Stimulated activated memory B cell treated with anti-CD40 and anti-IgM and Interleukin-4, amounts not matched to agents 10 μg/mL and 1 μg/mL and 100 μg/mL, for 72 hours (primary cell): ENCODE measurements at regions not wholly inside any gene's neighbourhood (a gene's known extent, or its start where the extent isn't known, plus 50 kb on each side); places are given as distances from the start of the nearest gene placed in this dataset.

ENCODE experiments used
- ATAC-seq: fragments of 150-1000 bp; cut with Tn5 transposase; 2 replicates; pipeline ENCODE4 v1.10.0; 2021
- H3K27ac Mint-ChIP-seq: one replicate; pipeline ENCODE4 v1.8.0; 2022; ENCODE audit warnings: mild to moderate bottlenecking, mixed read lengths
- H3K27me3 Mint-ChIP-seq: one replicate; pipeline ENCODE4 v1.8.0; 2022; ENCODE audit warnings: mixed read lengths
- H3K36me3 Mint-ChIP-seq: one replicate; pipeline ENCODE4 v1.8.0; 2022; ENCODE audit warnings: mixed read lengths
- H3K4me1 Mint-ChIP-seq: one replicate; pipeline ENCODE4 v1.8.0; 2022; ENCODE audit warnings: mixed read lengths
- H3K4me3 Mint-ChIP-seq: one replicate; pipeline ENCODE4 v1.8.0; 2022; ENCODE audit warnings: mild to moderate bottlenecking, moderate library complexity, mixed read lengths
- H3K9me3 Mint-ChIP-seq: one replicate; pipeline ENCODE4 v1.8.0; 2022; ENCODE audit warnings: mixed read lengths

DNA sequence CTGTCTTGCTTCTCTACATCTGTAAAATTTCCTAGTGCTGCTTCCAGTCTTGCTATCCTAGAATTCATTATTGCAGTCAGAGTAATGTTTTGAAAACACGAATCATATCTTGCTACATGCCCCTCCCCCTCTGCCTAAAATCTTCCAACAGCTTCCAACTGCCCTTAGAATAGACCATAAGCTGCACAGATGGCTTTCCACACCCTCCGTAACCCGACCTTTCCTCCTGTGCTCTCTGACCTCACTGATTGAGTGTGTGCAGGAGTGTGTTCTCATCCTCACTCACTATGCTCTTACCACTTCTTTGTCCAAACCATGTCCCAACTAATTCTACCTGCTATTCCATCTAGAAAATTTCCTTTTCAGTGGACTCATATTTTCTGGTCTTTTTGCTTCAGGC, 121.2 kb upstream of the ANKRD1 start:
- Mint-ChIP-seq H3K4me3 (no peak overlapping the region), H3K36me3 (no peaks in the 10 kb centered on the region), H3K27ac (no peak overlapping the region), H3K4me1 (no peaks in the 10 kb centered on the region), H3K9me3 (no peaks in the 10 kb centered on the region), H3K27me3 (no peaks in the 10 kb centered on the region)
- ATAC-seq = no peak

DNA sequence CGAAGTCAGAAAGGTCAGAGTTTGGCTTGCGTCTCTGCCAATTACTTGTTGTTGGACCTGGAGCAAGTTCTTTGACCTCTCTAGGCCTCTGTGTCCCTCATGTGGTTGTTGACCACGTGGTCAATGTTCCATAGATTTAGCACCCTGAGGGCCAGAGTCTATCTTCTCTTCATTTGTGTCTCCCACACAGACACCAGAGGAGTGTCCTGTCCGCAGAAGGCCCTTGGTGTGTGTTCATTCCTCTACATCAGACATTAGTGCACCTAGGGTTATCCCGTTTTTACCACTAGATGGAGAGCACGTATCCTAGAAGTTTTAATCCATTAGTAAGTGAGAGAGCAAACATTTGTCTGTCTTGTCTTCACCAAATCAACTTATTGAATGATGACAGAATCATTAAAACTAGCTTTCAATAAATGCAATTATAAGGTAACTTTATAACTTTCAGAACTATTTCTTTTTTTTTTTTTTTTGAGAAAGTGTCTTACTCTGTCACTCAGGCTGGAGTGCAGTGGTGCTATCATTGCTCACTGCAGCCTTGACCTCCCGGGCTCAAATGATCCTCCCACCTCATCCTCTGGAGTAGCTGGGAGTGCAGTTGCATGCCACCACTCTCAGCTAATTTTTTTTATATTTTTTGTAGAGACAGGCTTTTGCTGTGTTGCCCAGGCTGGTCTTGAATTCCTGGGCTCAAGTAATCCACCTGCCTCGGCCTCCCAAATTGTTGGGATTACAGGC, 122.5 kb upstream of the ANKRD1 start:
- Mint-ChIP-seq H3K4me1 (peaks cover 1% of the 10 kb centered on the region), H3K4me3 (no peak overlapping the region), H3K36me3 (no peaks in the 10 kb centered on the region), H3K9me3 (no peaks in the 10 kb centered on the region), H3K27me3 (no peaks in the 10 kb centered on the region), H3K27ac (no peak overlapping the region)
- ATAC-seq = no peak

DNA sequence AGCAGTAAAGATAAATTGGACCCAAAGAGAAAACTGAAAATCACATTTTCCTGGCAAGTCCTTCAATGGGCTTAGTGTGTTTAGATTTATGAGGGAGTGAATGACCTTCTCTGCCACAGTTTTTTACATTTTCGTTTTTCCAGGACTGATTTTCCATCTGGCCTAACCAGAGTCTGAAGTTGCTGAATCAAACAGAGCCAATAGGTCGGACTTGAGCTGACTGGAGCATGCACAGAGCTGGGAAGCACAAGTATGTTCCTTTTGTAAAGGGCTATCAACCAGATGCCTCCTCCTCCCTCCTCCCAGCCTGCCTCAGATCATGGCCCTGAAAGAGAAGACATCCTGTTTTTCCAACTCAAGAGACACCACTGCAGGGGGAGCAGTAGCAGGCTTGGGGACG, 126.0 kb upstream of the ANKRD1 start:
- Mint-ChIP-seq H3K4me3 (no peak overlapping the region), H3K36me3 (no peaks in the 10 kb centered on the region), H3K27ac (no peak overlapping the region), H3K27me3 (no peaks in the 10 kb centered on the region), H3K9me3 (no peaks in the 10 kb centered on the region), H3K4me1 (peaks cover 6% of the 10 kb centered on the region)
- no peak for ATAC-seq

DNA sequence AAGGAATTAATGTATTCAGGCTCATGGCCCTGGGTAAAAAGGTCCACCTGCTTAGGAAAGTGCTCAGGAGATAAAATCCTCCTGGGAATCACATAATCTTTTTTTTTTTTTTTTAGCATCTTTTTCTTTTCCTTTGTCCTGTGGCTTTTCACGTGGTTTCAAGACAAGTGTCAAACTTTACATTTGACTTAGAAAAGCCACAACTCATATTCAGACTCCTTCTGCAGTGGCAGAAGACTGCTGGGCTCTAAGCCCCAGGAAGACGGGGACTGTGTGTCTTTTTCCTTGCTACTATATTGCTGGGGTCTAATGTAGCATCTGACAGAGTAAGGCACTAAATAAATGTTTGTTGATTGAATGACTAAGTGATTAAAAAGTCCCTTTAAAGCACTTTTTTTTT, 127.5 kb upstream of the ANKRD1 start:
- no peak overlapping the region for H3K27ac Mint-ChIP-seq
- no peak overlapping the region for H3K4me3 Mint-ChIP-seq
- no peak for ATAC-seq

DNA sequence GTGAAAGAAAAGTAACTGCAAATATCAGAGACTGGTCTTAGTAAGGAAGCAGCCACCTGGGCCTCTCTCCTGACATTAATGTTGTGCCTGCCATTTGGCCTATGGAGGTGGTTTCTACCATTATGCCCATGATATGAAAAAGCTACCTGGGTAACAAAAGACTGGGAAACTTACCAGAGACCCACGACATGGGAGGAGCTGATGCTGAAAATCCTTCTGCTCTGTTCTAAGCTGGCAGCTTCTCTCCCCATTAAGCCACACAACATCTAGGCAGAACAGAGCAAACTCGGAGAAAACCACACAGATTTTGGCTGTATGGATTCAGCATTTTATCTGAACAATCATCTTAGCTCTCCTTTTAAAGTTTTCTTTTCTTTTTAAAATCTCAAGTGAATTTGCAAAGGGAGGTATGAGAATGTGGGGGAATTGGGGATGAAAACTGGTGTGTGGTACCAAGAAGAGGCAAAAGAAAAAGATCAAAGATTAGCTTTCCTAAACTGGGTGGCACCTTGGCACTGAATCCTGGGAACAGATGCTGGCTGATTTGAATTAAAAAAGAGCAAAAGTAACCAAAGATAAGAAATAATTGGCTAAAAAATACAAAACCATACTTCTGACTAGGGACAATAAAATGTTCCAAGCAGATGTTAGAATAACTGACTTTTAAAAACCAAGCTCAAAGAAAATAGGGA, 128.6 kb upstream of the ANKRD1 start:
- Mint-ChIP-seq H3K27ac (no peak overlapping the region), H3K4me1 (peaks cover 6% of the 10 kb centered on the region), H3K9me3 (no peaks in the 10 kb centered on the region), H3K27me3 (no peaks in the 10 kb centered on the region), H3K36me3 (no peaks in the 10 kb centered on the region), H3K4me3 (no peak overlapping the region)
- no peak for ATAC-seq

More for the DNA sequence above, 127.5 kb upstream of the ANKRD1 start:
- H3K9me3 Mint-ChIP-seq = no peaks in the 10 kb centered on the region
- H3K4me1 Mint-ChIP-seq = peaks cover 6% of the 10 kb centered on the region
- no peaks in the 10 kb centered on the region for H3K36me3 Mint-ChIP-seq
- H3K27me3 Mint-ChIP-seq = no peaks in the 10 kb centered on the region

DNA sequence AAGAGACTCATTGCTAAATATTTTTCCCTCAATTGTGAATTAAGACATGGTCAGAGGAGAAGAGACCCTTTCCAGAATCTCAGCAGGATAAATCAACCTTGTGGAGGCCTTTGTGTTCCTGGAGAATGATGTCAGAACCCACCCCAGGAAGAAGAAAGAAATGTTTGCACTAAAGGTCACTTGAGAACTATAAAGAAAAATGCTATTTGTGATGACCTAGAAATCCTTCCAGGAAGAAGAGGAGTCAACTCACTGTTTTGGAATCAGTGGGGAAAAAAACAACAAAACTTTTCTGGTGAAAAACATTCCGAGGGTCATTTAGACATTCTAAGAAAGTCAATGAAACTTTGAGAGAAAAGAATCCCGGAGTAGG, 129.1 kb upstream of the ANKRD1 start:
- H3K4me3 Mint-ChIP-seq = no peak overlapping the region
- H3K27me3 Mint-ChIP-seq = no peaks in the 10 kb centered on the region
- peaks cover 6% of the 10 kb centered on the region for H3K4me1 Mint-ChIP-seq
- ATAC-seq = no peak
- no peak overlapping the region for H3K27ac Mint-ChIP-seq
- no peaks in the 10 kb centered on the region for H3K9me3 Mint-ChIP-seq
- no peaks in the 10 kb centered on the region for H3K36me3 Mint-ChIP-seq

DNA sequence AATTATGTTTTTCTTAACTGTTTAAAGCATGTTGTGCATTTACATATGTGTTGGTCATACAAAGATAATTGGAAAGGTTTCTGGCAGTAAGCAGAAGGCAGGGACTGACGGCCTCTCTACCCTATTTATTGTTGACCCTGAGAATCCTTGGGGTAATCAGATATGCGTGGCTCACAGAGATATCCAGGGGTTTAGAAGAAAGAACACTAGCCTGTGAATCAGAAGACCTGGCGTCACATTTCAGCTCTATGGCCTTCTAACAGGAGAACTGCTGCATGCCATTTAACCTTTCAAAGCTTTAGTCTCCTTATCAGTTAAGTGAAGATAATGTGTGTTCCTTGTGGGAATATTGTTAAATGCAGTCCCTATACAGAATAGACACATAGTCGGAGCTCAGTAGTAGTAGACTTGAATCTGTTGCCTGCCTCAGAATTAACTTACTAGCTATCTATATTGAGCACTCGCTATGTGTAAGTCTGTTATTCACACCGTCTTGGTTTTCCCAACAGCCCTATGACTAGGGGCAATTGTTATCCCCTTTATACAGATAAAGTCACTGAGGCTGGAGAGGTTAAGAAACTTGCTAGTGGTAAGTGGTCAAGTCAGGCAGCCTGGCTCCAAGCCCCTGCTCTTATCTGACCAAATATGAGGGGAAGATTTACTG, 129.6 kb upstream of the ANKRD1 start:
- no peaks in the 10 kb centered on the region for H3K27me3 Mint-ChIP-seq
- H3K36me3 Mint-ChIP-seq = no peaks in the 10 kb centered on the region
- H3K4me3 Mint-ChIP-seq = no peak overlapping the region
- H3K4me1 Mint-ChIP-seq = peaks cover 6% of the 10 kb centered on the region
- H3K27ac Mint-ChIP-seq = no peak overlapping the region
- no peak for ATAC-seq
- no peaks in the 10 kb centered on the region for H3K9me3 Mint-ChIP-seq

DNA sequence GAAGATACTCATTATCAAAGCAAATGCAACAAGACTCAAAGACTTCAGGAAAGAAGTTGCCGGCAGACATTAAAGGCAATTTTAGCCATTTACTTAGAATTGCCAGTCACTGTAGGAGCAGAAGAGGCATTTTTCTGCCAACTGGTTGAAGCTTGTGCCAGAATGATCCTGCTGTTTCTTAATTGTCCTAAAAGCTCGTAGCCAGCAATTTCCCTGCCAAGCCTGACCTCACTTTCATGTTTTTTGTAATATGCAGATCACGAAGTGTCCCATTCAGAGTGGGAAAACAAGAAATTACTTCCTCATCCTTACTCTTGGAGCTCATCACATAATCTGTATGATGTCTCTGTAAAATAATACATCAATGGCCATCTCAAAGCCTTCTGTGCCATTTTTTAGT, 130.9 kb upstream of the ANKRD1 start:
- Mint-ChIP-seq H3K27ac (no peak overlapping the region), H3K4me3 (no peak overlapping the region), H3K4me1 (peaks cover 6% of the 10 kb centered on the region), H3K9me3 (no peaks in the 10 kb centered on the region), H3K36me3 (no peaks in the 10 kb centered on the region), H3K27me3 (no peaks in the 10 kb centered on the region)
- ATAC-seq = no peak

DNA sequence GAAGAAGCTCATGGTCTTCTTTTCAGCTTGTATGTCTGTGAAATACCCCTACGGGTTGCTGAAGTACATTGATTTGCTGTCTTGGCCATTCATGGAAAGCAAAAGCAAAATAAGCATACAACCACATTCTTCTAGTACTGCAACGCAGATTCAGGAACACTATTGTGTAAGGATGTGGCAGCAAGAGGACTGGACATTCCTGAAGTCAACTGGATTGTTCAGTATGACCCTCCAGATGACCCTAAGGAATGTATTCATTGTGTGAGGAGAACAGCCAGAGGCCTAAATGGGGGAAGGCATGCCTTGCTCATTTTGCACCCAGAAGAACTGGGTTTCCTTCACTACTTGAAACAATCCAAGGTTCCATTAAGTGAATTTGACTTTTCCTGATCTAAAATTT, 133.4 kb upstream of the ANKRD1 start:
- Mint-ChIP-seq H3K4me1 (no peaks in the 10 kb centered on the region), H3K27me3 (no peaks in the 10 kb centered on the region), H3K36me3 (no peaks in the 10 kb centered on the region), H3K9me3 (no peaks in the 10 kb centered on the region), H3K27ac (no peak overlapping the region), H3K4me3 (no peak overlapping the region)
- no peak for ATAC-seq

DNA sequence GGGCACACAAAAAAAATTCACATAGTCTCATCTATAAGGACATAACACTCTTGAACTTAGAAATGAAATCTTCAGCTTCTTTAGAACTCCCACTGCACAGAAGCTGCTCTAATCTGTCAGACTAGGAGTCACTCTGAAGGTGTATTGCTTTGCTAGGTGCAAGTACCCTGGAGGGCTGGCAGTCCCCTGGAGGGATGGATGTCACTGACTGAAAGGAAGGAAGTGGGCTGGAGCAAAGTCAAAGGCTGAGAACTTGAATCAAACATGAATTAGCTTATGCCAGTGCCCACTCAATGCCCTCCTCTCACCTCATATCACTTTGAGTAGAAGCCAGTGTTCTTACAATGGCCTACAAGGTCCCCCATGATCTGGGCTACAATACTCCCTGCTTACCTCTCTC, 140.3 kb upstream of the ANKRD1 start:
- H3K36me3 Mint-ChIP-seq = no peaks in the 10 kb centered on the region

DNA sequence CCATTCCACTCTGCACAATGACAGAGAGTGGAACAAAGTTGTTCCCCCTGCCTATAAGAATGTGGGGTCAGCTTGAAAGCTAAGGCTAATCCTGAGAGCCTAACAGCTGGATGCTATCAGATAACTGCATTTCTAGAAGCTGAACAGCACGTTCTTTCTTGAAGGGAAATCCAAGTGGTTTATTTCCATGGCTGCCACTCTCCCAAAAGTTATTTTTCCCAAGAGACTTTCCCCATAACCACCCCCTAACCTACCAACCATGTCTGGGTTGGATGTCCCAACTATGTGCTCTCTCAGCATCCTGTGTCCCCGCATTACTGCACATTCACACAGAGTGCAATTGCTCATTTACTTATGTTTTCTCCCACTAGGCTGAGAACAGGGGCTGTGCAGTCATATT, 140.7 kb upstream of the ANKRD1 start:
- no peaks in the 10 kb centered on the region for H3K9me3 Mint-ChIP-seq
- H3K4me3 Mint-ChIP-seq = no peak overlapping the region
- H3K27ac Mint-ChIP-seq = no peak overlapping the region
- H3K36me3 Mint-ChIP-seq = no peaks in the 10 kb centered on the region
- no peak for ATAC-seq
- no peaks in the 10 kb centered on the region for H3K4me1 Mint-ChIP-seq
- no peaks in the 10 kb centered on the region for H3K27me3 Mint-ChIP-seq

More for the DNA sequence above, 140.3 kb upstream of the ANKRD1 start:
- H3K27me3 Mint-ChIP-seq = no peaks in the 10 kb centered on the region
- H3K4me1 Mint-ChIP-seq = no peaks in the 10 kb centered on the region
- H3K4me3 Mint-ChIP-seq = no peak overlapping the region
- no peaks in the 10 kb centered on the region for H3K9me3 Mint-ChIP-seq
- no peak overlapping the region for H3K27ac Mint-ChIP-seq
- ATAC-seq = no peak

DNA sequence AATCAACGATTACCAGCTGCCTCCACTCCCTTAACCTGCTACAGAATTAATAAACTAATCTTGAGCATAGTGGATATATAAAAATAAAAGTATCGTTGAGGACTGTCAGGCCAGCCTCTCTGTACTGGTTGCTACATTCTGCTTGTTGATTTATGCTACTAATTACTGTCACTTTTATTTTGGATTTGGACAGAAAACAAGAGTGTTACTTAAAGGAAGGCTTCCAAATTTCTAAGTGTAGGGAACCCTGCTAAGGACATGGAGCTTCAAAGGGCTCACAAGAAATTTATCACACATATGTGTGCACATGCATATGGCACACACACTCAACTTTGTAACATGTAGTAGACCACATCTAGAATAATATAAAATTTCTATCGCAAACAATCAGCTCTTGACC, 141.2 kb upstream of the ANKRD1 start:
- Mint-ChIP-seq H3K4me3 (no peak overlapping the region), H3K36me3 (no peaks in the 10 kb centered on the region), H3K27me3 (no peaks in the 10 kb centered on the region), H3K9me3 (no peaks in the 10 kb centered on the region), H3K27ac (no peak overlapping the region), H3K4me1 (no peaks in the 10 kb centered on the region)
- ATAC-seq = no peak

DNA sequence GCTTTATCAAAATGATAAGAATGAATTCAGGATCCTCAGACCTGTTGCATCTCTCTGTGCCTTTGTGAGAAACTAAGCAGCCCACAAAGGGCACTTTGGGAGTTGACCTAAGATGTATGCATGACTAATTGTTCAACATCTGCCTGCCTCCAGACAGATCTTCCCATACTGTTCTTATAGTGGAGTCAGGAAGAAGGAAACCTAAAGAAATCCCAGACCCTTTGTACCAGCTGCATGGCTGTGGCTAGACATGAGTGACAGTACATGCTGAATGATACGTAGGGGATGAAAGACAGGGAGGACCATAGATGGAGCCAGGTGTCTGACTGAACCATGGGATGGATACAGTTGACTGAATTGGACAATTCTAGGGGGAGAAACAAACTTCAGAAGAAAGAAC, 148.7 kb upstream of the PCGF5 start:
- H3K4me3 Mint-ChIP-seq = no peak overlapping the region
- peaks cover 6% of the 10 kb centered on the region for H3K27me3 Mint-ChIP-seq
- no peak overlapping the region for H3K27ac Mint-ChIP-seq
- H3K36me3 Mint-ChIP-seq = no peaks in the 10 kb centered on the region
- H3K9me3 Mint-ChIP-seq = peaks cover 4% of the 10 kb centered on the region
- no peak for ATAC-seq
- H3K4me1 Mint-ChIP-seq = no peaks in the 10 kb centered on the region

DNA sequence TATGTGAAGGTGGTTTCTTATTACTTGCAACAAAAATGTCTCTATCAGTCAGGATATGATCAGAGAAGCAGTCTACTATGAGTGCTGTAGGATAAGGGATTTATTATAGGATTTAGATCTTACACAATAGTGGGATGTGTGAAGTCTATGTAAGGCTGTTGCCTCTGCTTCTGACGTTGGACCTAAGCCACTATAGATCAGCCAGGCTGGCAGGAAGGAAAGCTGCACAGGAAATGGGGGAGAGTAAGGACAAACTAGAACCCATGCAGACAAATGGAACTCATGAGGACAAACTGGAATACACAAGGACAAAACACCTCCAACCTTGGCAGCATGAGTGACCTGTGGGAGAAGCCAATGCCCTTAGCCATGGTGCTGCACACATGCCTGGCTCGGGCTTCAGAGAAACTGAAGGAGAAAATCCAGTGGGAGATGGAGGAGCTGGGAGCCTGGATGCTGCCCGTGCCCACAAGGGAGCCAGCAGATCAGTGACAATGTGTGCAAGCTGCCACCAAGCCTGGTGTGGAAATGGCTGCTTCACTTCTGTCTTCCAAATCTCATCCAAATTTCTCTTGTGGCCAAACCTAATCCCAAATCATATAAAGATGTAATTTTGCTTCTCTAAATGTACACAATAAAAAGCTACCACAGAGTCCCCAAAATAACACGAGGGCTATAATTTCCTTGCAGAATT, 147.0 kb upstream of the PCGF5 start:
- no peaks in the 10 kb centered on the region for H3K36me3 Mint-ChIP-seq
- H3K27ac Mint-ChIP-seq = no peak overlapping the region
- peaks cover 4% of the 10 kb centered on the region for H3K9me3 Mint-ChIP-seq
- ATAC-seq = no peak
- H3K27me3 Mint-ChIP-seq = peaks cover 11% of the 10 kb centered on the region
- H3K4me1 Mint-ChIP-seq = no peaks in the 10 kb centered on the region
- no peak overlapping the region for H3K4me3 Mint-ChIP-seq

DNA sequence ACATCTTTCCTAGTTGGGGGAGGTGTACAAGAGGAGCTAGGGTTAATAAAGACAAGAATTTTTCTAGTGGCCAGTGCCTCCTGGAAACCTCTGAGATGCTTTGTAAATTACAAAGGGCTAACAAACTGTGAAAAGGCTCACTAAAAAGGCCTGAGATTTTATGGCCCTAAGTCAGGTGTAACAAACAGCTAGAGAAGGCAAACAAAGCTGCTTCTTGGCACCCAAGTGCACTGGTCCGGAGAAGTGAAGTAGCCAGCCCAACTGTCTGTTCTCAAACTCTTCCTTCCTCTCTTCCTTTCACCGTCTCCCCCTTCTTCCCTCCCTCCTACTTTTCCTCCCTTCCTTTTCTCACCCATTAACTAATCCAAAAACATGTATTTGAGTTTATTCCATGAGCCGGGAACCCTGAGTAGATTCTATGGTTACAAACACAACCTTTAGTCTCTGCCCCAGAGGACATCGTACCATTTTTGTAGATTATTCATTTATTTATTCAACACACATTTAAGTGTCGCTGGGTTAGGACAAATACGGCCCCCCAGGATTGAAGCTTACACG, 143.4 kb upstream of the PCGF5 start:
- no peak overlapping the region for H3K4me3 Mint-ChIP-seq
- no peak overlapping the region for H3K27ac Mint-ChIP-seq
- no peak for ATAC-seq
- no peaks in the 10 kb centered on the region for H3K36me3 Mint-ChIP-seq
- no peaks in the 10 kb centered on the region for H3K4me1 Mint-ChIP-seq
- H3K9me3 Mint-ChIP-seq = peaks cover 4% of the 10 kb centered on the region
- peaks cover 11% of the 10 kb centered on the region for H3K27me3 Mint-ChIP-seq
